ENCODE measurements at regions not wholly inside any gene's neighbourhood (a gene's known extent, or its start where the extent isn't known, plus 50 kb on each side); places are given as distances from the start of the nearest gene placed in this dataset.

- DNase-seq: no peak
Observed at GRCh38 chr6:148222846-148223245, 119.8 kb upstream of the SASH1 start.

- no peak for DNase-seq
Observed at GRCh38 chr6:148223424-148223842, 119.2 kb upstream of the SASH1 start.

- DNase-seq: no peak
Observed at GRCh38 chr6:148225871-148226270, 116.8 kb upstream of the SASH1 start.

- DNase-seq: no peak
Observed at GRCh38 chr6:148226284-148226683, 116.4 kb upstream of the SASH1 start.

GRCh38 chr6:148231572-148231971 is 111.1 kb upstream of the SASH1 start:
- DNase-seq: no peak

- no peak for DNase-seq
Observed at GRCh38 chr6:148235446-148235845, 107.2 kb upstream of the SASH1 start.

- DNase-seq: no peak
Observed at GRCh38 chr6:148238713-148239112, 103.9 kb upstream of the SASH1 start.

GRCh38 chr6:148239215-148239614 is 103.4 kb upstream of the SASH1 start:
- no peak for DNase-seq

- no peak for DNase-seq
Observed at GRCh38 chr6:148239801-148240460, 102.7 kb upstream of the SASH1 start.

GRCh38 chr6:148240461-148240840 is 102.2 kb upstream of the SASH1 start:
- DNase-seq: no peak

- no peak for DNase-seq
Observed at GRCh38 chr6:148240861-148241477, 101.7 kb upstream of the SASH1 start.

- DNase-seq: no peak
Observed at GRCh38 chr6:148242180-148242579, 100.5 kb upstream of the SASH1 start.

- DNase-seq: no peak
Observed at GRCh38 chr6:148244217-148244935, 98.3 kb upstream of the SASH1 start.

GRCh38 chr6:148247386-148248063 is 95.1 kb upstream of the SASH1 start:
- DNase-seq: no peak

GRCh38 chr6:148249160-148249559 is 93.5 kb upstream of the SASH1 start:
- no peak for DNase-seq

- no peak for DNase-seq
Observed at GRCh38 chr6:148249679-148250375, 92.8 kb upstream of the SASH1 start.

- DNase-seq: no peak
Observed at GRCh38 chr6:148250975-148251685, 91.5 kb upstream of the SASH1 start.

- no peak for DNase-seq
Observed at GRCh38 chr6:148251891-148252290, 90.7 kb upstream of the SASH1 start.

GRCh38 chr6:148257810-148258209 is 84.8 kb upstream of the SASH1 start:
- no peak for DNase-seq

- DNase-seq: no peak
Observed at GRCh38 chr6:148258868-148259267, 83.8 kb upstream of the SASH1 start.

- no peak for DNase-seq
Observed at GRCh38 chr6:148261470-148261869, 81.2 kb upstream of the SASH1 start.

GRCh38 chr6:148263010-148263409 is 79.6 kb upstream of the SASH1 start:
- no peak for DNase-seq

Data from effector CD8-positive, alpha-beta T cell (primary cell).